Left ventricle myocardium inferior (tissue), 1 donor: ENCODE measurements at regions not wholly inside any gene's neighbourhood (a gene's known extent, or its start where the extent isn't known, plus 50 kb on each side); places are given as distances from the start of the nearest gene placed in this dataset.

Experiments used
- DNase-seq: peaks from one replicate; pipeline ENCODE4 v3.0.0-alpha.2; 2020
- H3K27ac ChIP-seq: fragments of 200-600 bp; replicated peaks from 2 replicates; pipeline ENCODE4 v1.8.0; 2021
- H3K27me3 ChIP-seq: fragments of 200-600 bp; 2 replicates; pipeline ENCODE4 v1.8.0; 2021; ENCODE audit warnings: low read depth
- H3K36me3 ChIP-seq: fragments of 200-600 bp; 2 replicates; pipeline ENCODE4 v1.8.0; 2021
- H3K4me1 ChIP-seq: fragments of 200-600 bp; 2 replicates; pipeline ENCODE4 v1.8.0; 2021
- H3K4me3 ChIP-seq: fragments of 200-600 bp; 2 replicates; pipeline ENCODE4 v1.8.0; 2021; ENCODE audit warnings: mild to moderate bottlenecking, moderate library complexity
- H3K9me3 ChIP-seq: fragments of 200-600 bp; replicated peaks from 2 replicates; pipeline ENCODE4 v1.8.0; 2021
- CTCF ChIP-seq: fragments of 200-600 bp; IDR thresholded peaks from 2 replicates; pipeline ENCODE4 v1.8.0; 2021; ENCODE audit warnings: antibody characterized with exemption, mild to moderate bottlenecking, borderline replicate concordance
- intact Hi-C: fragments of 100-400 bp; cut with micrococcal nuclease; formaldehyde crosslinking; loops from one replicate; pipeline ENCODE4 v1.11.0; 2022
- donor health status: DM: no; HTN: yes; CAD: no; lungs with severe emphysema.

- no peak overlapping the region for H3K27ac ChIP-seq
- no peak for DNase-seq
- H3K9me3 ChIP-seq = no peaks in the 10 kb centered on the region
- H3K27me3 ChIP-seq = no peaks in the 10 kb centered on the region
- no peaks in the 10 kb centered on the region for H3K4me1 ChIP-seq
- H3K36me3 ChIP-seq = no peaks in the 10 kb centered on the region
- no peak overlapping the region for H3K4me3 ChIP-seq
- TF ChIP-seq CTCF = peak; percentile 80
- intact Hi-C loops = loop anchor here (2.0 kb wide), 1 partner anchor 1300 kb away; no protein-coding TSS in a partner anchor
These were observed 69.7 kb upstream of the USP24 start for GRCh38 chr1:55284856-55285255.

DNA sequence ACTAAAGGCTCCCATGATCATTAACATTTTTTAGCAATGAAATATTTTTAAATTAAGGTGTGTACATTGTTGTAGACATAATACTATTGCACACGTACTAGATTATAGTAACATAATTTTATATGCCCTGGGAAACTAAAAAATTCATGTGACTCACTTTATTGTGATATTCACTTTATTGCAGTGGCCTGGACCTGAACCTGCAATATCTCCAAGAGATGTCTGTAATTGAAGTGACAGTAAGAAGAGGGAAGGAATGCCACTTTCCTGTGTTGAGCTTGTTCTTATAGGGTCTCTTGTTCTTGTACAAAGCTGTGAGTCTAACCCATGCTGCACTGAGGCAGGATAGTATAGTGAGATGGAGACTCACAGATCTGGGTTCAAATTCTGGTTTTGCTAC, 66.9 kb upstream of the USP24 start:
- Histone ChIP-seq H3K4me1 (peaks cover 4% of the 10 kb centered on the region), H3K36me3 (no peaks in the 10 kb centered on the region), H3K4me3 (no peak overlapping the region), H3K9me3 (no peaks in the 10 kb centered on the region), H3K27ac (no peak overlapping the region), H3K27me3 (no peaks in the 10 kb centered on the region)
- intact Hi-C loops = no loop called here
- DNase-seq = no peak
- no peak for TF ChIP-seq CTCF

DNA sequence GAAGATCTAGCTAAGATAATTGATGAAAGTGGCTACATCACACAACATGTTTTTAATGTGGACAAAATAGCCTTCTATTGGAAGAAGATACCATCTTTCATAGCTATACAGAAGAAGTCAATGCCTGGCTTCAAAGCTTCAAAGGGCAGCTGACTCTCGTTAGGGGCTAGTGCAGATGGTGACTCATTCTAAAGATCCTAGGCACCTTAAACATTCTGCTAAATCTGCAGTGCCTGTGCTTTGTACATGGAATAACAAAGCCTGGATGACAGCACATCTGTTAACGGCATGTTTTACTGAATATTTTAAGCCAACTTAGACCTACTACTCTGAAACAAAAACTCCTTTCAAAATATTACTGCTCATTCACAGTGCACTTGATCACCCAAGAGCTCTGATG, 65.6 kb upstream of the USP24 start:
- intact Hi-C loops = no loop called here
- H3K4me3 ChIP-seq = no peak overlapping the region
- no peak for TF ChIP-seq CTCF
- no peak for DNase-seq
- H3K4me1 ChIP-seq = peaks cover 17% of the 10 kb centered on the region
- H3K9me3 ChIP-seq = no peaks in the 10 kb centered on the region
- no peak overlapping the region for H3K27ac ChIP-seq
- no peaks in the 10 kb centered on the region for H3K27me3 ChIP-seq
- H3K36me3 ChIP-seq = no peaks in the 10 kb centered on the region

DNA sequence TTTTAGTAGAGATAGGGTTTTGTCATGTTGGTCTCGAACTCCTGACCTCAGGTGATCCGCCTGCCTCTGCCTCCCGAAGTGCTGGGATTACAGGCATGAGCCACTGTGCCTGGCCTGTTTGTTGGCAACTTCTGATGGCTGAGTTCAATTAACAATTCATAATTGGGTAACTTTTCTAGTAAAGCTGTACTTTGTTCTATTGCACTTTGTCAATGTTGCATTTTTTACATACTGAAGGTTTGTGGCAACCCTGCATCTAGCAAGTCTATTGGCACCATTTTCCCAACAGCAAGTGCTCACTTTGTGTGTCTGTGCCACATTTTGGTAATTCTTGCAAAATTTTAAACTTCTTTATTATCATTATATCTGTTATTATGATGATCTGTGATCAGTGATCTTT, 64.5 kb upstream of the USP24 start:
- Histone ChIP-seq H3K4me1 (peaks cover 22% of the 10 kb centered on the region), H3K27me3 (no peaks in the 10 kb centered on the region), H3K36me3 (no peaks in the 10 kb centered on the region), H3K4me3 (no peak overlapping the region), H3K27ac (no peak overlapping the region), H3K9me3 (no peaks in the 10 kb centered on the region)
- no peak for DNase-seq
- no peak for TF ChIP-seq CTCF
- intact Hi-C loops = loop anchor here (5.0 kb wide), 1 partner anchor 137 kb away; no protein-coding TSS in a partner anchor

DNA sequence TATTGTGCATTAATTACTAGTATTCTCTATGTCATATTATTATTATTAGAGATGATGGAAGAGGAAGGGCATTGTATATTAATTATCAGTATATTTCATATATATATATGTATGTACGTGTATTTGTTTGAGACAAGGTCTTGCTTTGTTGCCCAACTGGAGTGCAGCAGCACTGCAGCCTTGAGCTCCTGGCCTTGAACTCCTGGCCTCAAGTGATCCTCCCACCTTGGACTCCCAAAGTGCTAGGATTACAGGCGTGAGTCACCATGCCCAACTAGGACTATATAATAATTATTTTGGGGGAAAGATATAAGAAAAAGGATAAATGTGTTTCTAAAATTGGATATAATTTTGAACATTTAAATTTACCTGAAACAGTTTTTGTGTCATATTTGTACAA, 63.2 kb upstream of the USP24 start:
- Histone ChIP-seq H3K27me3 (no peaks in the 10 kb centered on the region), H3K4me1 (peaks cover 22% of the 10 kb centered on the region), H3K4me3 (no peak overlapping the region), H3K27ac (no peak overlapping the region), H3K36me3 (no peaks in the 10 kb centered on the region), H3K9me3 (no peaks in the 10 kb centered on the region)
- DNase-seq = no peak
- no peak for TF ChIP-seq CTCF
- intact Hi-C loops = loop anchor here (5.0 kb wide), 1 partner anchor 136 kb away; no protein-coding TSS in a partner anchor
